Ecto neural progenitor cell (in vitro differentiated cells): ENCODE measurements at regions not wholly inside any gene's neighbourhood (a gene's known extent, or its start where the extent isn't known, plus 50 kb on each side); places are given as distances from the start of the nearest gene placed in this dataset.

Experiments
- DNase-seq: peaks from one replicate; pipeline ENCODE4 v3.0.0-alpha.2; 2018; ENCODE audit warnings: low spot score

DNA sequence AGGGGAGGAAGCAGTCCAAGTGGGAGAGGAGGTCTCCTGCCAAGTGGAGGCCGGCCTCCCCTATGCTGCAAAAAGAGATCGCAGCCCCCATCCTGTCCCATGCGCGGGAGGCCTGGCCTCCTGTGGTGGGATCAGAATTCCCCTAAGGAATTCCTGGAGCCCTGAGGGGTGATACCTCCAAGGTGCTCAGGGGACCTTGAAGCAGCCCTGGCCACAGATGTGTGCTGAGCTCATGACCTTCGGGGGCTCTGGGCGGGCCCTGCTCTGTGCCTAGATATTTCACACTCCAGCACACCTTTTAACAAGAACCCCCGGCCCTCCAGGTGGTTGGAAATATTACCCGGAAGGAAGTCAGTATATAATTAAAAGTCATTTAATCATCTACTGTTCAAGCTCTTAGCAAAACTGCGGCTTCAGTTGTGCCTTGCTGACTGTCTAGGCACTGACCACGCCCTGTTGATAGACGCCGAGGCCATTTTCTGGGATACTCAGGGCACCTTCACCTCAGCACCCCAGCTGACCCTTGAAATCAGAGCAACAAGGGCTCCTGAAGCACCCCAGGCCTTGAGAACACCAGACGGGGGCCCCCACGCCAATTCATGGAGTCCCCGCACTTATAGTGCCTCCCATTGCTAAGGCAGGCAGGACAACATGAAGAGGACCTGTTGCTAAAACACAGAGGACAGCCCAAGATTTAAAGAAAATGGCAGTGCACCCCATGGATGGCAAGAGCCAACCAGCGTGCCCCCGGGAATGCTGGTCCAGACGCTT lies 119.1 kb downstream of the NDUFA10 start:
- DNase-seq: peak; percentile 18

DNA sequence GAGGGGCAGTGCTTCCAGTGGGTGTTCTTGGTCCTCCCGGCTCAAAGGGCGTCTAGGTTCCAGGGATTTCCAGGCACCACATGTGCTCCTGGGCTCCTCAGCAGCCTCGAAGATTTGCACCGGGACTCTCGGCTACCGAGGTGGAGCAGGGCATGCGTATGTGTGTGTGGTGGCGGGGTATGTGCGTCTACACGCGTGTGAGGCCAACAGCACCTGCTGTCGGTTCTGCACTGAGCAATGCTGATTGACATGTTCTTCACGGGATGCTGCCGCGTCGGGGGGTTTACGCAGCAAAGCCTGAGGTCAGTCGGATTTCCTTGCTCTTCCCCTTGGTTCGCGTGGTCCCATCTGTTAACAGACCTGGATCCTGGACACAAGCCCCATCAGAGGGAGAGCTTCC lies 119.8 kb downstream of the NDUFA10 start:
- peak; percentile 25 for DNase-seq

DNA sequence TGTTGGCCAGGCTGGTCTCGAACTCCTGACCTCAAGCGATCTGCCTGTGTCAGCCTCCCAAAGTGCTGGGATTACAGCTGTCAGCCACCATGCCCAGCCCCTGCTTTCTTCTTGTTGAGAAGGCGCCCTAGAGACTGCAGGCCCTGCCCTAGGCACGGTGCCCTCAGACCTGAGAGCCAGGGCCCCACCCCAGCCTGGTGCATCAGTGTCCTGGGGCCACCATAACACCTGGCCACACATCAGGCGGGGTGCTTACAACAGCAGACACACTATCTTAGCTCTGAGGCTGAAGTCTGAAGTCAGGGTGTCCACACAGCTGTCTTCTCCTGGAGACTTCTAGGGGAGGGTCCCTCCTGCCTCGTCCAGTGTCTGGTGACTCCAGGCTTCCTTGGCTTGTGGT lies 120.6 kb downstream of the NDUFA10 start:
- DNase-seq: peak; percentile 34

GRCh38 chr2:239903803-239904202 lies 121.3 kb downstream of the NDUFA10 start:
- peak; percentile 26 for DNase-seq

DNA sequence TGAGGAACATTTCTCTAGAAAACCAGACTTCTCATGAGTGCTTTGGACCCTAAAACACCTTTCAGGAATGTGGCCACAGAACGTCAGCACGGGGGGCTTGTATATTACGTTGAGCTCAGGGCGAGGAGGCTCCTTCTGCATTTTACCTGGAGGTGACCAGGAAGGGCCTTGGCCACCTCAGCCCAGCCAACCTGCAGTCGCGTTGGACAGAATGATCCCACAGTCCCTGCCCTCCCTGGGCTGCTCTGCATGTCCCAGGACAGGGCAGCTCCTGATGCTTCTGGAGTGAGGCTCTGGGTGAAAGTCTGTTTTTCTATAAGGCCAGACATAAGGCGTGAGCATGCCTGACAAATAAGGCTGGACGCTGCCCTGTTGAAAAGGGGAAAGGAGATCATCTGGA lies 121.9 kb downstream of the NDUFA10 start:
- DNase-seq: peak; percentile 38

- peak; percentile 38 for DNase-seq
Observed at GRCh38 chr2:239902749-239903201, 122.4 kb downstream of the NDUFA10 start.

DNA sequence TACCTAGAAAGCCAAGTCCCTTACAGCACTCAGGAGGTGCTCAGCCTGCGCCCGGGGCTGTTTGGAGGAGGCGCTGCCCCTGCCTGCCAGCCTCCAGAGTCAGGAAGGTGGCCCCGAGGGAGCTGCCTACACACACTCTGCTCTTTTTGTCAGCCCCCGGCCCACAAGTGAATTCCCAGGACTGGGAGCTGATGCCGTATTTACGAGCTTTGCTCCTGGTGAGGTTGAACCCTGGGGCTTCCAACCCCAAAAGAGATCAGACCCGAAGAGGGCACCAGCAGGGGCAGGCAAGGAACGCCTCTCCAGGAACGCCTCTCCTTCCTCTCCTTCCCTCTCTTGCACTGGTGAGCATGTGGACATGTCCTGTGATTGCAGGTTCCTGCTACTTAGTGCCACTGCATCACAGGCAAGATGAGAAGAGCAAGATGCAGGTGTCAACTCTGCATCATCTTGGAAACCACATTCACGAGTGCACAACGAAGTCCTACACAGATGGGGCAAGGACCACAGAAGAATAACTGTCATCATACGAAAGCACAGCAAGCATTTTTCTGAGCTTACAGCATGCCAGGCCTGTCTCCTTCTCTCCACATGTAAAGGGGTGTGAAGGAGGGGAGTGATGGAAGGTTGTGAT lies 126.7 kb downstream of the NDUFA10 start:
- DNase-seq: peak; percentile 25

DNA sequence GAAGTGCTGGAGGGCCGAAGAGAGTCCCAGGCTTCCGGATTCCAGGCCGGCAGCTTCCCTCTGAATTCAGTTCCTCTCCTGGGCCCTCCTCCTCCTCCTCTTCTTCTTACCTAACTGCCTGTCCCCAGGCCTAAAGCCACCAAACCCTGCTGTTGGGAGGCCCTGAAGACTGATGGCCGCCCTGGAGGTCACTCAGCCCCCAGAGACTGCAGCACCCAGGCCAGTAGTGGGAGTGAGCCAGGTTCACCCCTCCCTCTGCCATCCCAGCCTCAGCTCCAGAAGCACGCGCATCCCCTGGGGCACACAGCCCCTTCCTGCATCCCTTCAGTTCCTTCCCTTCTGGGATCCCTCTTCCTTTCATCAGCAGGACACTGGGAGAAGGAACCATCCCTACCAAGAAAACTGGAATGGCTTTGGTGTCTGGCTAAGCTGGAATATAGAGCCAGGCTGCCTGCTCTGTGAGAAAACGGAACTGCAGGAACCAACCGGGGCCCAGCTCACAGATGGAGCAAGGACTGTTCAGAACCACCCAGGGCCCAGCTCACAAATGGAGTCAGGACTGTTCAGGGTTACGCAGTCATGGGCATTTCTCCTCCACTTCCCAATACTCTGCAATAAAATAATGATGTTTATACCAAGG lies 127.4 kb downstream of the NDUFA10 start:
- DNase-seq: no peak

GRCh38 chr2:239896075-239896474 lies 129.1 kb downstream of the NDUFA10 start:
- DNase-seq: no peak

- DNase-seq: no peak
Observed at GRCh38 chr2:239895669-239896068, 129.5 kb downstream of the NDUFA10 start.

GRCh38 chr2:239895116-239895515 lies 130.0 kb downstream of the NDUFA10 start:
- DNase-seq: peak; percentile 19

GRCh38 chr2:239894276-239894675 lies 130.9 kb downstream of the NDUFA10 start:
- peak; percentile 21 for DNase-seq

GRCh38 chr2:239893236-239893515 lies 132.0 kb downstream of the NDUFA10 start:
- no peak for DNase-seq

DNA sequence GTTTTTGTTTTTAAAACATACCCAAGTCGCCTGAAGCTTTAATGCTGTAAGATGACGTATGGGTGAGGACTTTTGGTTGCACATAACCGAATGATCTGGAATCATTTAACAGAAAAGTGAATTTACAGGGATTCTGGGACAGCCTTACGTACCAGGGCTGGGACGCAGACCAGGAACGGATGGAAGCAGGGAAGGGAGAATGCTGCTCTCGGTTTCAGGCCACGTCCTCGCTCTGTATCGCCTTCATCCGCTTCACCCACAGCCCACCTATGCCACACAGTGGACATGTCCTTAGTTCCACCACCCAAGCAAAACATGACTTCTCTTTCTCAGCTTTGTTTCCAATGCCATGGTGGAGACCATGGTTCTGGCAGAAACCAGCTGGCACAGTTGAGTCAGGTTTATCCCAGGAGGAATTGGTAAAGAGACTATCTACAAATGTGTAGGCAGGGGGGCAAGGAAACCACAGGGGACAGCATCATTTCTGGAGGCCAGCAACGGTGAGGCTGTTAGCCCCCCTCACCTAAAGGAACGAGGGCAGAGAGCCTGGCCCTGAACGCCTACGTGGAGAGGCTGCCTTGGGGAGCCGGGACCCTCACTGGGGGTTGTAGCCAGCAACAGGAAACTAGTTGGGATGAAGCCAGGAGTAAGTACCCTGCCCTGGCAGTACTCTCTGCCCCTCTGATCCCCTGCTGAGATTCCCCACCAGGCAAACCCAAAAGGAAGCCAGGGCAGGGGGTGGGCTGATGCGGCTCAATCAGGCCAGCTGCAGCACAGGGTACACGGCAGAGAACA lies 132.5 kb downstream of the NDUFA10 start:
- peak; percentile 38 for DNase-seq

- no peak for DNase-seq
Observed at GRCh38 chr2:239891698-239892097, 133.4 kb downstream of the NDUFA10 start.

DNA sequence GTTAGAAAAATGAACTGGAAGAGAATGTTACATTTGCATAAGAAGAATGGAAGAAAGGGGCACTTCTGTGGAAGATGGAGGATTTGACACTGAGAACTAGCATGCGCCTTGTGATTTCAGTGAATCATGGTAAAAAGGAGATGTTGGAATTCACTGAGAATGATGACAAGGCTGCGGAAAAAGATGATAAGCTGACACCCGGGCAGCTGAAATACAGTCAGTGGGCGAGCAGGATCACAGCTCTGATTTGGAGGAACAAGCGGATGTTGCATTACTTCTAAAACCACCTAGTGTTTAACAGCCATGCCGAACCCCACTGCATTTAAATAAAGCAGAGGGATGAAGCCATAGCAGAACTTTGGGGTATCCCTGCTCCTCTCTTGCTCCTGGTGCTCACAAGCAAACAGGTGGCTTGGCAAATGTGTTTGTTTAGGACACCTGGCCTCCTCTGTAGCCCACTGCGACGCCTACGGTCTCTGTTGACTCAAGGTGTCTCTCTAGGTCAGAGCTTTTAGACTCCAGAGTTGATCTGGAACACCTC lies 134.9 kb downstream of the NDUFA10 start:
- peak; percentile 11 for DNase-seq

DNA sequence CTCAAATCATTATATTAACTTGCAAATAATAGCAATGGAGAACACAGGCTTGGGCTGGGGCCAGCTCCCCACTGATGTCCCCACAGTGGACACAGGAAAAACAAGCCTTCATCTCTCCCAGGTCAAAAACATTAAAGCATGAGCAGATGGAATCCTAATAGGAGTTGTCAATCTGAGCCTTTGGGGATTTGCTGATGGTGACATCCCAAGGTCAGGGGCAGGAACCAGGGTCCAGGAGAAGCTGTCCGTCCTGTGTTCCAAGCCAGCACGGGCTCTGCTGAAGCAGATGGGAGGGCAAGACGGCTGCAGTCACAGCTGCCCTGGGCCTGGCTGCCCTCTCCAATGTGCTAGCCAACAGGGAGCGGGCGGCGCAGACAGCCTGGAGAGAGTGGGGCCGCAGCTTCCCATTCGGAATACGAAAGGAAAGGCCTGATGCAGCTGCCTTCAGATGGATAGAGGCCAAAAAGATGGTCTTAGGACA lies 135.5 kb downstream of the NDUFA10 start:
- DNase-seq: peak; percentile 35

DNA sequence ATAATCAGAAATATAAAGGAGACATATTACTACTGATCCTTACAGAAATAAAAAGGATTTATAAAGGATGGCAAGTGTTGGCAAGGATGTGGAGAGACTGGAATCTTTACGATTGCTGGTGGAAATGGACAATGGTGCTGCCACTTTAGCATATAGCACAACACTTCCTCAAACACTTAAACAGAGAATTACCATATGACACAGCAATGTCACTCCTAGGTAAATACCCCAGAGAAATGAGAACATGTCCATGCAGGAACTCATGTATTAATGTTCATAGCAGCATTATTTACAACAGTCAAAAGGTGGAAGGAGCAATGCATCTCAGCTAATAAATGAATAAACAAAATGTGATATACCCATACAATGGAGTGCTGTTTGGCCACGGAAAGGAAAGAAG lies 137.5 kb downstream of the NDUFA10 start:
- peak; percentile 6 for DNase-seq

- no peak for DNase-seq
Observed at GRCh38 chr2:239886781-239887180, 138.4 kb downstream of the NDUFA10 start.

- DNase-seq: no peak
Observed at GRCh38 chr2:239884875-239885274, 140.3 kb downstream of the NDUFA10 start.

GRCh38 chr2:239884051-239884405 lies 141.1 kb downstream of the NDUFA10 start:
- DNase-seq: no peak
